PC-9 (cell line): ENCODE measurements at regions not wholly inside any gene's neighbourhood (a gene's known extent, or its start where the extent isn't known, plus 50 kb on each side); places are given as distances from the start of the nearest gene placed in this dataset.

Source experiments
- EZH2 ChIP-seq: fragments of 200-600 bp; sonication (generic); IDR thresholded peaks from 2 replicates; pipeline ENCODE4 v1.8.0; 2017; ENCODE audit warnings: antibody characterized with exemption, low read depth
- TF ChIP-seq, protein P1 (sequence below): fragments of 200-600 bp; sonication (generic); conservative IDR thresholded peaks from 2 replicates; pipeline ENCODE4 v1.6.1; 2017; ENCODE audit warnings: mixed run types, antibody characterized with exemption, mild to moderate bottlenecking, moderate library complexity

DNA sequence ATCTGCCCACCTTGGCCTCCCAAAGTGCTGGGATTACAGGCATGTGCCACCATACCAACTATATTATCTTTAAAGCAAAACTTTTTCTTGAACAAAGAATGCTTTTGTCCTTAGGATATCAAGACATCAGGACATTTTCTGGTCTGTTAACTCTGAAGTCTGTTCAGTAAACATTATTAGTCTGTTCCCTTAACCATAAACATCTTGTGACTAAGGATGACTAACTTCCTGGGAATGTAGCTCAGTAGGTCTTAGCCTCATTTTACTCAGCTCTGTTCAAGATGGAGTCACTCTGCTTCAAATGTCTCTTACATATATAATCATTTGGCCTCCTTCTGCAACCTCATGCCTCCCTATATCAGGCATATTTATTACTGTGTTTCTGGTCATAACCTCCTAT lies 122.9 kb downstream of the UBE2NL start:
- no peak for TF ChIP-seq EZH2
- TF ChIP-seq, protein P1, sequence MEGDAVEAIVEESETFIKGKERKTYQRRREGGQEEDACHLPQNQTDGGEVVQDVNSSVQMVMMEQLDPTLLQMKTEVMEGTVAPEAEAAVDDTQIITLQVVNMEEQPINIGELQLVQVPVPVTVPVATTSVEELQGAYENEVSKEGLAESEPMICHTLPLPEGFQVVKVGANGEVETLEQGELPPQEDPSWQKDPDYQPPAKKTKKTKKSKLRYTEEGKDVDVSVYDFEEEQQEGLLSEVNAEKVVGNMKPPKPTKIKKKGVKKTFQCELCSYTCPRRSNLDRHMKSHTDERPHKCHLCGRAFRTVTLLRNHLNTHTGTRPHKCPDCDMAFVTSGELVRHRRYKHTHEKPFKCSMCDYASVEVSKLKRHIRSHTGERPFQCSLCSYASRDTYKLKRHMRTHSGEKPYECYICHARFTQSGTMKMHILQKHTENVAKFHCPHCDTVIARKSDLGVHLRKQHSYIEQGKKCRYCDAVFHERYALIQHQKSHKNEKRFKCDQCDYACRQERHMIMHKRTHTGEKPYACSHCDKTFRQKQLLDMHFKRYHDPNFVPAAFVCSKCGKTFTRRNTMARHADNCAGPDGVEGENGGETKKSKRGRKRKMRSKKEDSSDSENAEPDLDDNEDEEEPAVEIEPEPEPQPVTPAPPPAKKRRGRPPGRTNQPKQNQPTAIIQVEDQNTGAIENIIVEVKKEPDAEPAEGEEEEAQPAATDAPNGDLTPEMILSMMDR = no peak
